HT1080 (cell line): ENCODE measurements at regions not wholly inside any gene's neighbourhood (a gene's known extent, or its start where the extent isn't known, plus 50 kb on each side); places are given as distances from the start of the nearest gene placed in this dataset.
"Not testable (repeated sequence)": the region's sequence is repeated elsewhere in the genome, so short reads cannot be mapped to it uniquely, and the experiment has no call there.

ENCODE experiments used
- DNase-seq: peaks from one replicate; pipeline ENCODE4 v3.0.0-alpha.2; 2015; ENCODE audit warnings: low read depth

DNA sequence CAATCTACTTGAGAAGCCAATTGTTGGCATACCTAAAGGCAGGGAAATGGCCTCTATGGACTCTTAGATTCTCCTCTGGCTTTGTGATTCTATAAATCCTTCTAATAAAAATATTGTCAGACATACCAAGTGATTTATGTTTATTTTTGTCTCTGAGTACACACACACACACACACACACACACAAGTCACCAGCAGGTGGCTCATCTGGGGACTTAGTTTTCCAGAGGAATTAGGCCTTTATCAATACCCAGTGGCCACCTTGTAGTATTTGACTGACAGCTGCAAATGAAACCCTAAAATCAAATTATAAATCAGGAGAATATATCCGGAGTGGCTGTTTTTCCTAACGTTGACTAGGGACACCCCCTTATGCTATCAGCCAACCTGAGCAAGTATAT lies 258.5 kb downstream of the BRINP2 start:
- no peak for DNase-seq

DNA sequence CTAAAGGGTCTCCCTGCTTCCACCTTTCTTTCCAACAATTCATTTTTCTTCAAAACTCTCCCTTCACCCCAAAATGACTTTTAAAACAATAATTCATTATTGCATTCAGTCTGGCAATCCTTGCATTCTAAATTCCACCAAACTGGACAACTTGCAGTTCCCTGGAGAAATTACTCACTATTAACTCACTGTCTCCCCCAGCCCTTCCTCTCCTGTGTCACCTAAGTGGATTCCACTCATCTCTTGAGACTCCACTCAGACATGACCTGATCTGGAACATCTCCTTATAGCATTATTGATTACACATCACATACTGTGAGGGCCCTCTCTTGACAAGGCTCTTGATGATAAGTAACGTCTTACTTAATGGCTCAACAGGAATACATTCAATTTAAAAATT lies 257.1 kb downstream of the BRINP2 start:
- DNase-seq, result no peak

DNA sequence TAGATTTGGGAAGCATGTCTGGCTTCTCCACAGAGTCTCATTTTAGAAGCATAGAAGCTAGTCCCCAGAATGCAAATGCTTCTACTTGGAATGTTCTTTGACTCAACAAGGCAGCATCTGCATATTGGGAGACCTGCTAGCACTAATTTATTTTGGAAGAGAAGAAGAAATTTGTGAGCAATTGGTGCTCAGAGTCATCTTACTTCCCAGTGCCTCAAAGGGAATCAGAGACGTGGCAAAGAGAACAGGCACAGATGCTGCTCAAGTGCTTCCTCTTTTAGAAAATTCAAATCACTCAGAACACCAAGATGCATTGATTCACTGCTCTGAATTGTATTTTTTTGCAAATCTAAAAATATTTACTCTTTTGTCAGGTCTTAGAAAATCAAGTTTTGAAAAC lies 255.7 kb downstream of the BRINP2 start:
- no peak for DNase-seq

DNA sequence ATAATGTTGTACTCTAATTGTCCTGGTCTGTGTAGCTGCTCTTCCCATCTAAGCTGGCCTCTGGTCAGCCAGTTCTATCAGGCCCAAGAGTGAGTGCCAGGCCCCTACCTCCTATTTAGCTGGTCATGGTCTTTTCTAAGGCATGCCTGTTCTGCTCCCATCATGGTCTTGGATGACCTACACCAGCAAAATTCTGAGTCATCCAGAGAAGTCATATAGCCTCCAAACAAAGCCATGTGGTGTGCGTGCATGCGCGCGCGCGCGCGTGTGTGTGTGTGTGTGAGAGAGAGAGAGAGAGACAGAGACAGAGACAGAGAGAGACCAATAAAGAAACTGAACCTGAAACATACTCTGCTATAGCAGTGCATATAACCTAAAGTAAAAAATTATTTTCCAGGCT lies 254.4 kb downstream of the BRINP2 start:
- no peak for DNase-seq

DNA sequence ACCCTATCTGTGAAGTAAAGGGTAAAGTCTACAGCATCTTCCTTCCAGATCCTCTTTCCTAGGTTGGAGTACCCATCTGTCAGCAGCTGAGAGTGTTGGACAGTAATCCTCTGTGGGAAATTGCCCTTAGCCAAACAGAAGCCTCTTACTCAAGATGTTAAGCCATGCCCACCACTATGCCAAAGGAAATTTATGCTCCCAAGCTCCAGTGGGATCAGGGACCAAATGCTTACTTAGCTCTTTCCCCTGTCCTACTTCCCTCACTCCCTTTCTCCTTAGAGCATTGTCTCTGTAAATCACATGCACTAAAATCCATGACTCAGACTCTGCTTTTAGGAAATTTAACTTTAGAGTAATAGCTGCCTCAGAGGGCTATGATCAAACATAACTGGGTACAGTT lies 254.0 kb downstream of the BRINP2 start:
- peak; percentile 24 for DNase-seq

DNA sequence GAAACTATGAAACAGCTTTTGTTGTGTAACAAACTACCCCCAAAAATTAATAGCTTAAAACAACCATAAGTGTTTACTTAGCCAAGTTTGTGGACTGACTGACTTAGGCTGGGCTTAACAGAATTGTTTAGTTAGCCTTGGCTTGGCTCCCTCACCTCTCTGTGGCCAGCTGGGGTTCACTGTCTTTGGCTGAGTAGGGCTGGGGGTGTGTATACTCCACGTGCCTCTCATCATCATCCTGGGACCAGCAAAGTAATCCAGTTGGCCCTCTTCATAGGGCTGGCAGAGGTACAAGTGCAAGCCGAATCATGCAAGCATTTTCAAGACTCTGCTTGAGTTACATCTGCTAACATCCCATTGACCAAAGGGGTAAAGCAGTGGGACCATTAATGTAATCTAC lies 252.3 kb downstream of the BRINP2 start:
- DNase-seq, result no peak

DNA sequence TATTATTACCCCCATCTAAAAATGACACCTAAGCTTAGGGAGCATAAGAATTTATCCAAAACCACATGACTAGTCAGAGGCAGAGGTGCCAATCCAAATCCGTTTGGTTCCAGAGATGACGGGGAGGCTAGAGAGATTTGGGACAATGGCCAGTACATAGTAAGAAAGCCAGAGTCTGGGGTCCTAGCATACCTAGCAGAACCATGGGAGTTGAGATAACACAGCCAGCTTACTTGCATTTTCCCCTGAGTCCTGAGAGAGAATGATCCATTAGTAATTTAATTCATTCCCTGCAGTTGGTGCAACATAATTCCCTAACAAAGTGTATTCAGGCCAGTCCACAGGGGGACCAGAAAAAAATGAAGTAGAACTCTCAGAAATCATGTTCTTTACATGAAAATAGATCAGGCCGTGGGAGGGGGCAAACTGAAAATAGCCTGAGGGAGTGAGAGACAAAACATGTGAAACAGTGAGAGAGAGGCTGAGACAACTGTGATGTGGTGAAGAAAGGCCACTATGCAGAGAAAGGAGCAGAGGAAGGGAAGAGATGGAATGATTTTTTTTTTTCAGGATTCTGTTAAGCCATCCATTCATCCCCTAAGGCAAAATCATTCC lies 243.3 kb downstream of the BRINP2 start:
- DNase-seq, result no peak

DNA sequence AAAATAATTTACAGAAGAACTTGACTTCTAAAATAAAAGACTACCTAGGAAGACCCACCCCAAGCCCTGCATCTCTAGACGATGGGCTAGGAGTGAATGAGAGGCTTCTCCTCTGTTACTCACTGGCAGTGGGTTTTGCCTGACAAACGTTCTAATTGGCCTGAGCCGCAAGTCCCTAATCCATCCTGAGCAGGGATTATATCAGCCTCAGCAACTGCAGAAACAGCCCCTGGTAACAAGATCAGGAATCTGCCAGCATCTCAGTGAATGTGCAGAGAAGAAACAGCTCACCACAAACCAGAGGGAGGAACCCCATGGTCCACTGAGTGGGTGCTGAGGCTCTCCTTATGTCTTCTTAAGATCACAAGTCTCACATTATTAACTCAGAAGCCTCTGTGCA lies 240.6 kb downstream of the BRINP2 start:
- DNase-seq, result no peak

DNA sequence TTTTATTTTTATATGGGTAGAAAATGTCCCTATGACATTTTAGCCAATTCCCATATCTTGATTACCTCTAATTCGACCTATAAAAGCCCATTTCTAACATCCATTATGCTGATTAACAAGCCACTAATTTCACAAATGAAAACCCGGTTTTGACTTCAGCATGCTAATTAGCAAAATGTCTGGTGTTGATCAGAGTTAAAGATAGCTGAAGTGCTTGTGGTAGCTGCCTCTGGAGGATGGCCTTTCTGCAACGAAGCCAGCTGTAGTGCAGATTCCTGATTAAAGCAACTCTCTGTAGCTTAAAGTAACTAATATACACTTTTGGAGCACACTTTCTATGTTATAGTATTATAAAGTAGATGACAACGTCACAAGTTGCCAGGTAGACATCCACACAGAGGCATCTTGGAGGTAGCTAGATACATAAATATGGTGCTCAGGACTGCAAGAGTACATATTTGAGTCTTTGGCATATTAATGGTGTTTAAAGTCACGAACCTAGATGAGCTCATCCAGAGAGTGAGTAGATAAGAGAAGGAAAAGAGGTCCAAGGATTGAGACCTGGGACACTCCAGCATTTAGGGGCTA lies 239.5 kb downstream of the BRINP2 start:
- DNase-seq, result no peak

DNA sequence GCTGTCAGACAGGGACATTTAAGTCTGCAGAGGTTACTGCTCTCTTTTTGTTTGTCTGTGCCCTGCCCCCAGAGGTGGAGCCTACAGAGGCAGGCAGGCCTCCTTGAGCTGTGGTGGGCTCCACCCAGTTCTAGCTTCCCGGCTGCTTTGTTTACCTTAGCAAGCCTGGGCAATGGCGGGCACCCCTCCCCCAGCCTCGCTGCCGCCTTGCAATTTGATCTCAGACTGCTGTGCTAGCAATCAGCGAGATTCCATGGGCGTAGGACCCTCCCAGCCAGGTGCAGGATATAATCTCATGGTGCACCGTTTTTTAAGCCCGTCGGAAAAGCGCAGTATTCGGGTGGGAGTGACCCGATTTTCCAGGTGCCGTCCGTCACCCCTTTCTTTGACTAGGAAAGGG lies 235.6 kb downstream of the BRINP2 start:
- DNase-seq, result not testable (repeated sequence)

DNA sequence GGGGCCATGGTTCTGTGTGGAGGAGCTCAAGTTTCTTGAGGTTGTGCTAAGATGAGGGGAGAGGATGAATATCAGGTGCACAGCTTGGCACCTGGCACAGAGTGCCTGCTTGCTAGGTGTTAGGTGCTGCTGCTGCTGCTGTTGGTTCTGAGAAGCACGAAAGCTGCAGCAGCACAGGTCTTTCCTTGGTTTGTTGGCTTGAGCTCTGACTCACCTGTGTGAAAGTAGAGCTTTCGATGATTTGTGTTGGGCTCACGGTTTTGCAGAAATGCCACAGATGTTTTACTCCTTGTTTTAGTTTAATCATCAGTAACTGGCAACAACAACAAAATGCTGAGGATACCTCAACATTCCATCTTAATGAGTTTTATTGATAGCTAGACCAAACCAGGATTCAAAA lies 221.6 kb downstream of the BRINP2 start:
- peak; percentile 53 for DNase-seq

DNA sequence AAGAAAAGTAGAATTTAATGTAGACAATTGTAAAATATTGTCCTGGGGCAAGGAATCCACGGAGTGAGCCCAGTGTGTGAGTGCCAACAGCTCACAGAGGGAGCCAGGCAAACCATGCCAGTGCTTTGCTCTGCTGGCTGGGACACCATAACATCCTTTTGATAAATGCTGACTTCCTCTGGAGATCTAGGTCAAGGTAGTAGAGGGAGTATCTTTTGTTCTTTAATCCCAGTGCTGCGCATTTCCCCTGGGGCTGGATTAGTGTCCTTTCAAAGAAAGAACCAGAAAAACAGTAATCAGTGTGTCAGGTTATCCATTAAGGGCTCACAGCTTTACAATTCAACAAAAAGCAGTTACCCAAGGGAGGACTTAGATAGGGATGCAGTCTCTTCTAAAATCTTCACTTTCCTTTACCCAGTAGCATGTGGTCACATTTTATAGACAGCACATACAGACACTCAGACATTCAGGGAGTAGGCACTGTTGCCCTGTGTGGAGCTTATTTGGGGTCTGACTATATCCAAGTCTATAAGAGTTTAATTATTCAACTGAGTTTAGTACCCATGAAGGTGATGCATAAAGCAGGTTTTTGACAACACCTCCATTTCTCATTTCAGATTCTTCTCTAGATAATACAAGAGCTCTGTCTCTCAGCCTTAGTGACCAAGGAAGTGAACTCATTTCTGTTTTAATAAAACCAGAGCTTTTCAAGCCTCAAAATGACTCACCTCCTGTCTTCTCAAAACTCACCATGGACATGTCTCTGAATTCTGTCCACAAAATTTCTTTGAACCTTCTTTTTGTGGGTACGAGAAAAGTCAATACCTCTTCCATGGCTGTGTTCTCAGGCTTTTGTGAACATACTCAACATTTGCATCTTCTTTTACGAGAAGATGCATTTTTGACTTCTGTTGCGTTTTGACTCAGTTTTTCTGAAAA lies 215.3 kb downstream of the BRINP2 start:
- DNase-seq, result peak; percentile 83

DNA sequence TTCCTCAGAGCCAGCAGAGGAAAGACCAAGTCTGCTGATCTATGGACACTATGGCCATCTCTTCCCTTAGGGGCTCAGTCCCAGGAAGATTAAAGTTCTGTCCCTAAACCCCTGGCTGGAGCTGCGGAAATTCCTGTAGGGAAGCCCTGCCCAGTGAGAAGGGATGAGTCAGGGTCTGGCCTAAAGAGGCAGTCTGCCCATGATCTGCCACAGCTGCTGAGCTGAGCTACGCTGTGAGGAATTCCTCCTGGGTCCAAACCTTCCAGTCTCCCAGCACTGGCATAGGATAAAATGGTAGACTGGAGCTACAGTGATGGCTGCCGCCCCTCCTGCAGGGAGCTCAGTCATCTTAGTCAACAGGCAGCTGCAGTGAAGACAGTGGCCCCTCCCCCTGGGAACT lies 213.7 kb downstream of the BRINP2 start:
- DNase-seq, result peak; percentile 72

DNA sequence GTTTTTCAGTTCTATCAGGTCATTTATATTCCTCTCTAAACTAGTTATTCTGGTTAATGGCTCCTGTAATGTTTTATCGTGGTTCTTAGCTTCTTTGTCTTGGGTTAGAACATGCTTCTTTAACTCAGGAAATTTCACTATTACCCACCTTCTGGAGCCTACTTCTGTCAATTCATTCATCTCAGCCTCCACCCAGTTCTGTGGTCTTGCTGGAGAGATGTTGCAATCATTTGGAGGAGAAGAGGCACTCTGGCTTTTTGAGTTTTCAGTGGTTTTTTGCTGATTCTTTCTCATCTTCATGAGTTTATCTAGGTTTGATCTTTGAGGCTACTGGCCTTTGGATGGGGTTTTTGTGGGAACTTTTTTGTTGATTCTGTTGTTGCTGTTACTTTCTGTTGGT lies 213.0 kb downstream of the BRINP2 start:
- peak; percentile 7 for DNase-seq

DNA sequence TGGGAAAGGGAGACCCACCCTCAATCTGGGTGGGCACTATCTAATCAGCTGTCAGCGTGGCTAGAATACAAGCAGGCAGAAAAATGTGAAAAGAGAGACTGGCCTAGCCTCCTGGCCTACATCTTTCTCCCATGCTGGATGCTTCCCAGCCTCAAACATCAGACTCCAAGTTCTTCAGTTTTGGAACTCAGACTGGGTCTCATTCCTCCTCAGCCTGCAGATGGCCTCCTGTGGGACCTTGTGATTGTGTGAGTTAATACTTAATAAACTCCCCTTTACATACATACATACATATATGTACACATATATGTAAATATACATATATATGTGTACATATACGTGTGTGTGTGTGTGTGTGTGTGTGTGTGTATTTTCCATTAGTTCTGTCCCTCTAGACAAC lies 207.1 kb downstream of the BRINP2 start:
- no peak for DNase-seq

DNA sequence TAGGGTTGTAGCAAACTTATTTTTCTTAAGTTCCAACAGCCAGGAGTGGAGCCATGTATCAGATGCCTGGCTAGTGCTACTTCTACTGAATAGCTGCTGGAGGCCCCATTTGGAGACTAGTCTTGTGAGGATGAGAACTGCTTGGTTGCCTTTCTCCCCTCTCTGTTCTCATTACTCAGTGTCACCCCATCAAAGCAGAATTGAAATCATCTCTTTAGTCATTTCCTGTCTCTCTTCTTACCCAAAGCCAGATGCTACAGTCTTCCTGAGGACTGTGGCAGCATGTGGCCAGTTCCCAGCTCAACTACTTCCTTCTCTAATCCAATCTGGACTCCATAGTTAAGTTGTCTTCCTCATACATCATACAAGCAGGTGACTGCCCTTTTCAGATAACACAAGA lies 197.5 kb downstream of the BRINP2 start:
- peak; percentile 91 for DNase-seq

DNA sequence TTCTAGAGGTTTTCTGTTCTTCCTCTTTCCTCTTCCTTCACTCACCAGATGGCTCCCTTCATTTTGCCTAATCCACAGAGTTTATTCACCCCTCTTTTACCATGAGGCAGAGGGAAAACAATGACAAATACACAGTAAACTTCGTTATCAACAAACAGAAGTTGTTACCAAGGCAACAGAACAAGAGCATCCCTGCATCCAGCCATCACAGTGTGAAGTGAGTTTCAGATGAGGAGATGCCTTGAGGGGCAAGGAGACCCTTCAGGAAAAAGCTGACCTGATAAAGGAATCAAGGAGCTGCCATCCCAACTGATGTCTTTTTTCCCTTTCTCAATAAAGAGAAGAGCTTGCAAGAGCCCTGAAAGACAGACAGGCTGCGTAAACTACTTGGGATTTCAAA lies 195.3 kb downstream of the BRINP2 start:
- no peak for DNase-seq

DNA sequence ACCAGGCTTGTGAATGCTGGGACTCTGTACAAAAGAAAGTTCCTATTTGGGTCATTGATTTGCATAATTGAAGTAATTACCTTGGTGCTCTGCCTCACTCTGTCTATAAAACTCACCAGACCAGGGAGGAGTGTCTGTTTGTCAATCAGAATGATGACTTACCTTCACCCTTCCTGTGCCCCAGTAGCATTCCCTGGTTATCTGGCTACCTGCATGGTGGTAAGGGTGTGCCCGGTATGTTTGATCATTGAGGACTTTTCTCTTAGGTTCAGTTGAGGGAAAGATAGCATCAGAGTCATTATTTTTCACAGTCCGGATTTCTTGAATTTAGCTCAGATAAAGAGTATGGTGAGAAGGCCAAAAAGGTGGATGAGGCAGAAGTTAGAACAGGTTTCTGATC lies 190.0 kb downstream of the BRINP2 start:
- DNase-seq, result no peak

DNA sequence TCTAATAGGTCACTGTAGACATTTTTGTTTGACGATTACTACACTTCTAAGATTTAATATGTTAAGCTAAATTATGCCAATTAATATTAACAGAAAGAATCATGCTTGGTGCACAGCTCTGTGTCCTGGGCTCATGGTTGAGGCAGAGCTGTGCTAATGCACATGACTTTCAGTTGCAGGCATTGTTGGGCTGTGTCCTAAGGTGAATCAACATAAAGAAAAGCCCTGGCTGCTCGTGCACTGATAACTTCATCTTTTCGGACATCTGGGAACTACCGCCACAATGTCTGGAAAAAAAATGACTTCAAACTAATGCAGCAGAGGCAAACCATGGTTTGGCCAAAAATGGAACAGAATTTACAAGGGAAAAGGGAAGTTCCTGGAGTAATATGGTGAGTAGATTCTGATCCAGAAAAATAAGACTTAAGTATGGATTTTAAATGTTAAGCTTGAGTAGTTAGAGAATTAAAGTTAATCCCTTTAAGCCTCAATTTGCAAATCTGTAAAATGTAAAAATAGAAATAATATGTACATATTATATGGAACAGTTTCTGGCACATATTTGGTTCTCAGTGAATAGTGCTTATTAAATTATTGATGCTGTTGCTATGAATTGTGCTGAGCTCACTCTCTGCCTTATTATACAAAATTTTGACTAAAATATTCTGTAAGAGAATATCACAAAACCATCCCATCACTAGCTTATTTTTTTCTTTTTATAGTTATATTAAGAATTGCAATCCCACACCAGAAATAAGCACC lies 186.1 kb downstream of the BRINP2 start:
- DNase-seq, result no peak

DNA sequence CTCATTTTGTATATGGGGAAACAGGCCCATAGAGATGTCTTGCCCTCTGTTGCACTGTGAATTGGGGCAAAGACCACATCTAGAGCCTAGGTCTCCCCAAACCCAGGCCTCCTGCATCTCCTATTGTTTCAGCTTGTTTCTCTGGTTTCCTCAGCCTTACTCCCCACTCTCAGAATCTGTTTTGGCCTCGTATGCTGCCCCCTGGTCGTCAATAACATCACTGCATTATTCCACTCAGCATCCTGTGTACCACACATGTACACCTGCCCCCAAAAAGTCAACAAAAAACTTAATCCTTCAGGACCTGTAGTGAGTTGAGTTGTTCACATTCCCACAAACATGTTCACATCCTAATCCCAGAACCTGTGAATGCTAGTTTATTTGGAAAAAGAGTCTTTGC lies 184.8 kb downstream of the BRINP2 start:
- DNase-seq, result peak; percentile 47

DNA sequence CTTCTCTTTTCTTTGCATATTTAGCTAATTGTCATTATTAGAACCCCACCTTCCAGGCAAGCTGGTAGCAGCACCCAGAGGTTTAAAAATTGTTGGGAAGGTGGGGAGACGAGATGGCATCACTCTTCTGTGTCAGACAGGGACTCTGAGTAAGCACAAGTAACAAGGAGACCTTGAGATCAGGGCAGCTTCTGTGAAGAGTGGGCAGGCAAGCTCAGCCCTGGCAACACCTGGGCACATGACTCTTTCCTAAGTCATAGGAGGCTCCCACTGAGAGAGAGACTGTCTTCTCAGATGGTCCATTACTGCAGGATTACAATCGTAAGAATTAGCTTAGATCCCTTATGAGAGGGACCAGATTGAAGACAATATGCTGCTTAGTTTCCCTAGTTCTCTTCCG lies 183.5 kb downstream of the BRINP2 start:
- peak; percentile 31 for DNase-seq
